Suppressor macrophage treated with lipopolysaccharide for 4 hours (primary cell): ENCODE measurements at regions not wholly inside any gene's neighbourhood (a gene's known extent, or its start where the extent isn't known, plus 50 kb on each side); places are given as distances from the start of the nearest gene placed in this dataset.

ENCODE experiments used
- DNase-seq: peaks from one replicate; pipeline ENCODE4 v3.0.0-alpha.2; 2020

DNA sequence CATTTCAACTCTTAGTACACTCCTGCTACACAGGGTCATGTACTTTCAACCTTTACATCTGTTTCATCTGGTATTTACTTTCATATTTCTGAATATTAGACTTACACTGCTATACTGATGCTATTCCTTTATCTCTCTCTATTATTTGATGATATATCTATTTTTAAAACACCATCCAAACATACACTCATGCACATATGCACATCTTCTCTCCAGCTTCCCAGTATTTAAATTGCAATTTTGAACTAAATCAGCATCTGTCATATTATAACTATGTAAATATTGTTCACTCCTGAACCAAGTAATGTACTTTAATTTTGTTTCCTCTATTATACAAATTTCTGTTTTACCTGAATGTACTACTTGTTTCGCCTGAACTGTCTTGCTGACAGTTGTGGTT lies 293.6 kb upstream of the FLRT2 start:
- no peak for DNase-seq

DNA sequence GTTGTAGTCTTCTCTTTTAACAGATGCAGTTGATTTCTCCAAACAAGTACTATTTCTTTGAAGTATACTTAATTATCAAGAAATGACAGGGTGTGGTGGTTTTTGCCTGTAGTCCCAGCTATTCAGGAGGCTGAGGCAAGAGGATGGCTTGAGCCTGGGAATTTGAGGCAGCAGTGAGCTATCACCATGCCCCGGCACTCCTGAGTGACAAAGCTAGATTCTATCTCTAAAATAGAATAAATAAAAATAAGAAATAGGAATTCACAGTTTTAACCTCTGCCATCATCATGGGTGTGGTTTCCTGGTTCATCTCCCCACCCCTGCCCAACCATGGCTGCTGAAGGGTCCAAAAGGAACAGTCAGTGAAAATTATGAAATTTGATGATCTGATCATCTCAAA lies 290.2 kb upstream of the FLRT2 start:
- no peak for DNase-seq

DNA sequence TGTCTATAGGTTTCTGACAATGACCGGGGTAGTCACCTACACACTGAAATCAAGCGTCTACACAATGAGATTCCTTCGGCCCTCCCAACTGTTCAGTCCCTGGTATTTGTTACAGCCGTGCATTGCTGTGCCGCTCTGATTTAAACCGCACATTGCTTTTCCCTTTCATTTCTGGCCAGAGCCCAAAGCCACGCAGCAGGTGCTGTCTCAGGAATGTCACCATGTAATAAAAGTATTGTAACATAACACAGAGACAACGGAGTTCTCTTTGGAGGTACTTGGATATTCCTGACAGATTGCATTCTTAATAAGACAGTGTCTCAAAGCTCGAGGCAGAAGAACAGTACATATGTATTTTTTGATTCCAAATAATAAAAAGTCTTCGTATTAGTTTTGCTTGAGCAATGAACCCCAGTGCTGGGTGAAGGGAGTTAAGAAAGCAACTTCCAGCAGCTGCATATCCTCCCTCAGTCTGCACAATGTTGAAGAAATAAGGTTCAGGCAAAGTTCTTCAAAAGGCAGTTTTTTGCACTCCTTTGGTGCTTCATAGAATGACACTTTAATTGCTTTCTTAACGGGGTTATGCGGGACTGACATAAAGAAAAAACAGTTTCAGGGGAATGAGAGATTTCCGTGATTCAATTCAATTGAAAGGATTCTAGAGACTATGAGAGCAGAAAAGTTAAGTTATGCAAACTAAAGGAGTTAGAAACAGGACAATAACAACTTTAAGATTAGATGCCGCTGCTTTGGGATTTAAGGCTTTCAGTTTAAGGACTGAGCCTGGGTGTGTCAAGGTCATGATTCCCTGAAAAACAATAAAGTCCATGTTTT lies 288.7 kb upstream of the FLRT2 start:
- no peak for DNase-seq

- no peak for DNase-seq
Measured at GRCh38 chr14:85242666-85243065, 287.3 kb upstream of the FLRT2 start.

- DNase-seq = no peak
Measured at GRCh38 chr14:85243321-85243720, 286.6 kb upstream of the FLRT2 start.

- DNase-seq = no peak
Measured at GRCh38 chr14:85247071-85247470, 282.9 kb upstream of the FLRT2 start.

DNA sequence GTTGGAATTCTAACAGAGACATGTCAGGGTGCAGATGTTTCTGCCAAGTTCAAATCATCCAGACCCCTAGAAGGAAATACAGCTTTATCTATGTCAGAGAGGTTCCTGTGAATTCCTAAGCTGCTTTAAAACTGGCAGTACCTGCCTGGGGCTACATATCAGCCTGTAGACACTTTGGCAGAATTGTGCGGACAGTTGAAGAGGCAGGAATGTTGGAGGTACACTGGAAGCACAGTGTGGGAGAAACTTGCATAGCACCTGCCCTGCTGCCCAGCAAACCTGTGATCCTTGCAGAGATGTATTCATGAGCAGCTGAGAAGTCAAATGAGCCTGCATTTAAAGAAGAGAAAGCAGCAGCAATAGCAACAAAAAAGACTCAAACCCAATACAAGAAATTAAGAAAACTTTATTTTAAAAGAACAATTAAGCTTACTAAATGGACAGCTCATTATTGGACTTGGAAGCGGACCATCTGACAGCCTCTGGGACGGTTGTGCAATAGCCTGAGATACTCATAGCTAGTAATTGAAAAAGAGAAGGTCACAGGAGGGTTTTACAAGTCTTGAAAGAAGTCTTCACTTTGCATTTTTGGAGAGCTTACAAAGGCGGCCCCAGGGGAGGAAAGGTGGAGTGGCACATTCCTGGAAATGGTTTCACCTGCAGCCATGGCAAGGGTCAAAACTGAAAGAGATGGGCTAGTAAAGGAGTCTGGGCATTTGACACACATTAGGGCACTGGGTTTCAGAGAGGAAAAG lies 280.9 kb upstream of the FLRT2 start:
- DNase-seq = no peak

- no peak for DNase-seq
Measured at GRCh38 chr14:85250414-85251189, 279.3 kb upstream of the FLRT2 start.

- no peak for DNase-seq
Measured at GRCh38 chr14:85252011-85252410, 277.9 kb upstream of the FLRT2 start.

GRCh38 chr14:85254711-85255110 lies 275.2 kb upstream of the FLRT2 start:
- DNase-seq = no peak

GRCh38 chr14:85257287-85257686 lies 272.7 kb upstream of the FLRT2 start:
- DNase-seq = no peak

DNA sequence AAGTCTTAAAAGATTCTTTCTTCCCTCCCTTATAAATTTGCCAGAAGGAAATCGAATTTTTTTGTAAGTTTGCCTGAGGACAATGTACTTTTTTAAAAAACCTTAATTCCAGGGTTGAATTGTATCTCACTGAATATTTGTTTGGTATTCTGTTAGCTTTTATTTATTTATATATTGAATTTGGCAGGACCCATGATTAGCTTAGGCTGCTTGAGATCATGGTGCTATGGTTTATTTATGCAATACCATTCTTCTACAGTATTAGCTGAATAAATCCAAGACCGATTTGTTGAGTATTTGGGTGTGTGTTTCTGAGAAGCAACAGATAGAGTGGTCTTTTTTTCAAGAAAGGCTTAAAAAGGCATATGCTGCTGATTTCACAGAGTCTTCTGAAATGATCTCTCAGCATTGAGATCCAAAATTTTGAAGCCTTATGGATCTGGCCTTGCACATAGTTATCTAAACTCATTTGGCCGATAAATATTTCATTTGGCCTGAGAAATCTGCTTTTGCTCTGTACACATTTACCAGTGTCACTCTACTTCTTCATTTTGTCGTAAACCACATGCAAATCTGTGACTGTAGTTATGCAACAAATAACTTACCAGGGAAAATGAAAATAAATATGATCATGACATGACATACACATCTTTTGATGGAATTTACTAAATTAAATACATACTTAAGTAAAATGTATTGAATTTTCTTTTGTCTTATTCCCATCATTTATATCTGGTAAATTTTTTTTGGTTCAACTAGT lies 265.8 kb upstream of the FLRT2 start:
- peak; percentile 42 for DNase-seq

GRCh38 chr14:85273099-85273677 lies 256.8 kb upstream of the FLRT2 start:
- no peak for DNase-seq

- DNase-seq = no peak
Measured at GRCh38 chr14:85273952-85274351, 256.0 kb upstream of the FLRT2 start.

- DNase-seq = no peak
Measured at GRCh38 chr14:85276161-85276978, 253.6 kb upstream of the FLRT2 start.

GRCh38 chr14:85276979-85277228 lies 253.0 kb upstream of the FLRT2 start:
- DNase-seq = no peak

DNA sequence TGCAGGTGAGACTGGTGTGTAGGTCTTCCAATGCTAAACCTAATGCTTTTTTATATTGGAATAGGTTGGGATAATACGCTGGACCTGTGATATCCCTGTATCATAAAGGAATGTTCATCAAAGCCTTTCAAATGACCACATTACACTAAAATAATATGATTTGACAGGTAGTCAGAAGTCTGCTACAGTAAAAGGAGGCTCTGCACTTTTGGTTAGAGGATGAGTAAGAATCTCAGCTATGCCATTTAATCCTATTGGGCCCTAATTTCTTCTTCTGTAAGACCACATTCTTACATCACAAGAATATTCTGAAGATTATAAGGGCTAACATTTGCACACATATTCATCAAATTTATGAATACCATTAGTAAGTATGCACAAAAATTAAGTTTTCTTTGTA lies 250.5 kb upstream of the FLRT2 start:
- no peak for DNase-seq

DNA sequence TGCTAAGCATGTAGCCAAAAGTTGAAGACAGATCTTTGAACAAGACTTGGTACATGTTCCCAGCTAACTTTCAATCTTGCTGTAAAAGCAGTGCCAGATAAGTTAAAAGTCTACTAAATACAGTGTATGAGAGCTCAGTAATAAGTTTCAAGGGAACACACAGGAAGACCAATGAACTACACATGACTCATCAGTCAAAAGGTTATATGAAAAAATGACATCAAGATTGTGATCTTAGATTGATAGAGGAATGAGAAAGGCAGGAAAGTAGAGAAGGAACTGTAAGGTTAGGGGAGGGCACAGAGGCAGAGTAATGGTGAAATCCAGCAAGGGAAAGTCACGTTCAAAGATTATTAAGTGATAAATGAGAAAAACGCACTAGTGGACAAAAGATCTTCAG lies 249.9 kb upstream of the FLRT2 start:
- no peak for DNase-seq

DNA sequence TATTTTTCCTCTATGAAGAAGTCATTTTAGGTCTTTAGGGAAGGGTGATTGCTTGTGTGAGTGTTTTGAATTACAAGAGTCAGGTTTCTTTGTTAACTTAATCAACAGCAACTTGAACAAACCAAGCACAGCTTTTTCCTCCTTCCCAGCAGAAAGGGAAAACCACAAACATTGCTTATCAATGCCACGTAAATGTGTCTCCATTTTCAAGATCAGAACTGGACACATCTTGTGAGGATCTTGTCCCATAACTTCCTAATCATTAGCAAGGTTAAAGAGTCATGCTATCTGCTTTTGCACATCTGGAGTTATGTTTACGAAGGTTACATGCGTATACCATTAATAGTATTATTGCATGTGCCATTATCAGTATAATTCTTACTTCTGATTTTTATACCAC lies 248.0 kb upstream of the FLRT2 start:
- DNase-seq = no peak

DNA sequence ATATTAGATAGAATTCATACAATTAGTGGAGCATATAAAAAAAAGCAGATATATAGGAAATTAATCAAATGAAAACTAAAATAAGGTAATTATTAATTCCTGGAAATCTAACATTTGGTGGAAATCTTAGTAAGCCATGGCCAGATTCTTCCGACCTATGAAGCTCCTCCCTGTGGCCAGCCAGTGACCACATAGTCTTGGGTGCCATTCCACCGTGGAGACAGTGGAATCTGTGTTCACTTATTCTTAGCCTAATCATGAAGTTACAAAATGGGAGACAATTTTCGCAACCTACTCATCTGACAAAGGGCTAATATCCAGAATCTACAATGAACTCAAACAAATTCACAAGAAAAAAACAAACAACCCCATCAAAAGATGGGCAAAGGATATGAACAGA lies 241.9 kb upstream of the FLRT2 start:
- no peak for DNase-seq

- DNase-seq = no peak
Measured at GRCh38 chr14:85291731-85292130, 238.2 kb upstream of the FLRT2 start.
